OCI-LY1 (cell line): ENCODE measurements at regions not wholly inside any gene's neighbourhood (a gene's known extent, or its start where the extent isn't known, plus 50 kb on each side); places are given as distances from the start of the nearest gene placed in this dataset.

Experiments
- CTCF ChIP-seq: fragments of 200-600 bp; sonication (generic), shearing (Covaris generic); IDR thresholded peaks from 2 replicates; pipeline ENCODE4 v1.5.1; 2017; ENCODE audit warnings: mild to moderate bottlenecking, antibody characterized with exemption, low read length, moderate library complexity, mixed read lengths
- EZH2 ChIP-seq: fragments of 200-600 bp; sonication (generic), shearing (Covaris generic); IDR thresholded peaks from 2 replicates; pipeline ENCODE4 v1.8.0; 2017; ENCODE audit warnings: borderline replicate concordance, mixed run types, mild to moderate bottlenecking, antibody characterized with exemption, low read length, moderate library complexity, mixed read lengths

GRCh38 chr11:90491466-90491865 lies 268.6 kb upstream of the CHORDC1 start:
- no peak for TF ChIP-seq CTCF
- TF ChIP-seq EZH2: no peak
